ENCODE measurements at regions not wholly inside any gene's neighbourhood (a gene's known extent, or its start where the extent isn't known, plus 50 kb on each side); places are given as distances from the start of the nearest gene placed in this dataset.

GRCh38 chr5:10168254-10168653 is 81.4 kb downstream of the ATPSCKMT start:
- intact Hi-C loops (cut with micrococcal nuclease; ENCODE audit: unreplicated experiment): no loop called here
- H3K27ac ChIP-seq (ENCODE audit: low read depth, low read length, poor library complexity, severe bottlenecking): no peak overlapping the region
- H2AFZ ChIP-seq (ENCODE audit: low read length): no peak overlapping the region
- no TSS peak for BruUV-seq (replicated peaks)
- no peaks in the 10 kb centered on the region for H3K79me2 ChIP-seq (ENCODE audit: insufficient read depth, low read depth, low read length)
- no peak for TF ChIP-seq EZH2phosphoT487 (IDR thresholded peaks at IDR 0.05; ENCODE audit: borderline replicate concordance, low read depth, low read length)
- TF ChIP-seq, protein P1, sequence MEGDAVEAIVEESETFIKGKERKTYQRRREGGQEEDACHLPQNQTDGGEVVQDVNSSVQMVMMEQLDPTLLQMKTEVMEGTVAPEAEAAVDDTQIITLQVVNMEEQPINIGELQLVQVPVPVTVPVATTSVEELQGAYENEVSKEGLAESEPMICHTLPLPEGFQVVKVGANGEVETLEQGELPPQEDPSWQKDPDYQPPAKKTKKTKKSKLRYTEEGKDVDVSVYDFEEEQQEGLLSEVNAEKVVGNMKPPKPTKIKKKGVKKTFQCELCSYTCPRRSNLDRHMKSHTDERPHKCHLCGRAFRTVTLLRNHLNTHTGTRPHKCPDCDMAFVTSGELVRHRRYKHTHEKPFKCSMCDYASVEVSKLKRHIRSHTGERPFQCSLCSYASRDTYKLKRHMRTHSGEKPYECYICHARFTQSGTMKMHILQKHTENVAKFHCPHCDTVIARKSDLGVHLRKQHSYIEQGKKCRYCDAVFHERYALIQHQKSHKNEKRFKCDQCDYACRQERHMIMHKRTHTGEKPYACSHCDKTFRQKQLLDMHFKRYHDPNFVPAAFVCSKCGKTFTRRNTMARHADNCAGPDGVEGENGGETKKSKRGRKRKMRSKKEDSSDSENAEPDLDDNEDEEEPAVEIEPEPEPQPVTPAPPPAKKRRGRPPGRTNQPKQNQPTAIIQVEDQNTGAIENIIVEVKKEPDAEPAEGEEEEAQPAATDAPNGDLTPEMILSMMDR (conservative IDR thresholded peaks at IDR 0.05; ENCODE audit: low read length): no peak
- H3K4me3 ChIP-seq (ENCODE audit: low read depth, low read length, poor library complexity, severe bottlenecking): no peak overlapping the region
- H3K4me2 ChIP-seq (ENCODE audit: low read length): no peak overlapping the region
- no peaks in the 10 kb centered on the region for H3K9me2 ChIP-seq (ENCODE audit: insufficient read depth, low read length)
- no peaks in the 10 kb centered on the region for H4K20me1 ChIP-seq (ENCODE audit: insufficient read depth, low read length)
- no peaks in the 10 kb centered on the region for H3K9me3 ChIP-seq (ENCODE audit: low read length)
- DNase-seq (ENCODE audit: low spot score): no peak
- ChIA-PET CTCF (ENCODE audit: unreplicated experiment) (no interaction called here), POLR2A (no interaction called here)
- H3K4me1 ChIP-seq (ENCODE audit: insufficient read depth, low read length, poor library complexity, severe bottlenecking): no peaks in the 10 kb centered on the region
- H3K36me3 ChIP-seq (ENCODE audit: insufficient read depth, low read length): no peaks in the 10 kb centered on the region

GRCh38 chr5:10167806-10168205 is 81.9 kb downstream of the ATPSCKMT start:
- Histone ChIP-seq H3K79me2 (ENCODE audit: insufficient read depth, low read depth, low read length) (no peaks in the 10 kb centered on the region), H3K4me3 (ENCODE audit: low read depth, low read length, poor library complexity, severe bottlenecking) (no peak overlapping the region), H3K36me3 (ENCODE audit: insufficient read depth, low read length) (no peaks in the 10 kb centered on the region), H3K4me2 (ENCODE audit: low read length) (no peak overlapping the region), H4K20me1 (ENCODE audit: insufficient read depth, low read length) (no peaks in the 10 kb centered on the region), H2AFZ (ENCODE audit: low read length) (no peak overlapping the region), H3K27ac (ENCODE audit: low read depth, low read length, poor library complexity, severe bottlenecking) (no peak overlapping the region), H3K9me3 (ENCODE audit: low read length) (no peaks in the 10 kb centered on the region), H3K9me2 (ENCODE audit: insufficient read depth, low read length) (no peaks in the 10 kb centered on the region), H3K4me1 (ENCODE audit: insufficient read depth, low read length, poor library complexity, severe bottlenecking) (no peaks in the 10 kb centered on the region)
- CTCF ChIA-PET (ENCODE audit: unreplicated experiment): no interaction called here
- intact Hi-C loops (cut with micrococcal nuclease; ENCODE audit: unreplicated experiment): no loop called here
- DNase-seq (ENCODE audit: low spot score): no peak
- TF ChIP-seq EZH2phosphoT487 (IDR thresholded peaks at IDR 0.05; ENCODE audit: borderline replicate concordance, low read depth, low read length): no peak
- TF ChIP-seq, protein P1 (conservative IDR thresholded peaks at IDR 0.05; ENCODE audit: low read length): no peak
- BruUV-seq (replicated peaks): no TSS peak
- POLR2A ChIA-PET: no interaction called here

- H3K4me1 ChIP-seq (ENCODE audit: insufficient read depth, low read length, poor library complexity, severe bottlenecking): no peaks in the 10 kb centered on the region
- ChIA-PET CTCF (ENCODE audit: unreplicated experiment) (no interaction called here), POLR2A (no interaction called here)
- no TSS peak for BruUV-seq (replicated peaks)
- no peaks in the 10 kb centered on the region for H4K20me1 ChIP-seq (ENCODE audit: insufficient read depth, low read length)
- H3K4me2 ChIP-seq (ENCODE audit: low read length): no peak overlapping the region
- no peaks in the 10 kb centered on the region for H3K79me2 ChIP-seq (ENCODE audit: insufficient read depth, low read depth, low read length)
- no peak overlapping the region for H2AFZ ChIP-seq (ENCODE audit: low read length)
- DNase-seq (ENCODE audit: low spot score): no peak
- no peaks in the 10 kb centered on the region for H3K9me3 ChIP-seq (ENCODE audit: low read length)
- TF ChIP-seq, protein P1 (conservative IDR thresholded peaks at IDR 0.05; ENCODE audit: low read length): no peak
- no peak for TF ChIP-seq EZH2phosphoT487 (IDR thresholded peaks at IDR 0.05; ENCODE audit: borderline replicate concordance, low read depth, low read length)
- no peaks in the 10 kb centered on the region for H3K36me3 ChIP-seq (ENCODE audit: insufficient read depth, low read length)
- intact Hi-C loops (cut with micrococcal nuclease; ENCODE audit: unreplicated experiment): no loop called here
- H3K27ac ChIP-seq (ENCODE audit: low read depth, low read length, poor library complexity, severe bottlenecking): no peak overlapping the region
- no peak overlapping the region for H3K4me3 ChIP-seq (ENCODE audit: low read depth, low read length, poor library complexity, severe bottlenecking)
- no peaks in the 10 kb centered on the region for H3K9me2 ChIP-seq (ENCODE audit: insufficient read depth, low read length)
Observed at GRCh38 chr5:10166392-10166791, 83.3 kb downstream of the ATPSCKMT start.
